ENCODE measurements at regions not wholly inside any gene's neighbourhood (a gene's known extent, or its start where the extent isn't known, plus 50 kb on each side); places are given as distances from the start of the nearest gene placed in this dataset.
"Not testable (repeated sequence)": the region's sequence is repeated elsewhere in the genome, so short reads cannot be mapped to it uniquely, and the experiment has no call there.

GRCh38 chrX:97867266-97867665 is 983.6 kb downstream of the RPA4 start:
- no peak for DNase-seq

GRCh38 chrX:97876697-97877407 is 993.1 kb downstream of the RPA4 start:
- no peak for DNase-seq

GRCh38 chrX:97882306-97882705 is 998.6 kb downstream of the RPA4 start:
- no peak for DNase-seq

GRCh38 chrX:97895751-97896150 is 1012.0 kb downstream of the RPA4 start:
- no peak for DNase-seq

GRCh38 chrX:97897998-97898397 is 1014.3 kb downstream of the RPA4 start:
- no peak for DNase-seq

GRCh38 chrX:97898798-97899197 is 1015.1 kb downstream of the RPA4 start:
- no peak for DNase-seq

GRCh38 chrX:97907791-97908190 is 1024.1 kb downstream of the RPA4 start:
- DNase-seq = no peak

GRCh38 chrX:97909245-97909644 is 1025.5 kb downstream of the RPA4 start:
- DNase-seq = no peak

- DNase-seq = not testable (repeated sequence)
Observed at GRCh38 chrX:97915390-97915789, 1031.7 kb downstream of the RPA4 start.

- not testable (repeated sequence) for DNase-seq
Observed at GRCh38 chrX:97921223-97921622, 1037.5 kb downstream of the RPA4 start.

- no peak for DNase-seq
Observed at GRCh38 chrX:97931586-97931985, 1047.9 kb downstream of the RPA4 start.

GRCh38 chrX:97936296-97936695 is 1052.6 kb downstream of the RPA4 start:
- no peak for DNase-seq

- no peak for DNase-seq
Observed at GRCh38 chrX:97938706-97939105, 1055.0 kb downstream of the RPA4 start.

GRCh38 chrX:97968376-97969163 is 1084.9 kb downstream of the RPA4 start:
- no peak for DNase-seq

- no peak for DNase-seq
Observed at GRCh38 chrX:97984641-97985040, 1100.9 kb downstream of the RPA4 start.

- DNase-seq = no peak
Observed at GRCh38 chrX:97985096-97985495, 1101.4 kb downstream of the RPA4 start.

- no peak for DNase-seq
Observed at GRCh38 chrX:97987979-97988378, 1104.3 kb downstream of the RPA4 start.

GRCh38 chrX:97995834-97996233 is 1112.1 kb downstream of the RPA4 start:
- DNase-seq = no peak

GRCh38 chrX:98028691-98029090 is 1145.0 kb downstream of the RPA4 start:
- DNase-seq = no peak

GRCh38 chrX:98029861-98030260 is 1146.2 kb downstream of the RPA4 start:
- no peak for DNase-seq

- DNase-seq = no peak
Observed at GRCh38 chrX:98057176-98057575, 1173.5 kb downstream of the RPA4 start.

GRCh38 chrX:98065151-98065550 is 1181.4 kb downstream of the RPA4 start:
- DNase-seq = no peak

GRCh38 chrX:98067611-98068010 is 1183.9 kb downstream of the RPA4 start:
- no peak for DNase-seq

- DNase-seq = no peak
Observed at GRCh38 chrX:98068024-98068580, 1184.4 kb downstream of the RPA4 start.
